Body of pancreas (tissue), 4 donors: ENCODE measurements at regions not wholly inside any gene's neighbourhood (a gene's known extent, or its start where the extent isn't known, plus 50 kb on each side); places are given as distances from the start of the nearest gene placed in this dataset.

Experiments used
- ATAC-seq: fragments of 150-250 bp; one replicate; pipeline ENCODE4 v1.9.1; 2016
- DNase-seq, 4 donors: peaks; one replicate each; pipeline ENCODE4 v3.0.0-alpha.2; 2019
- H3K27ac ChIP-seq, 4 donors: fragments of 200-600 bp; sonication (generic); 1 replicate in 3 of 4; 2 replicates in 1 of 4; pipeline versions ENCODE4 v1.5.1 to v1.6.1; 2016 to 2019; ENCODE audit warnings: mild to moderate bottlenecking in 1 of 4, mixed read lengths in 1 of 4, moderate library complexity in 1 of 4
- H3K27me3 ChIP-seq, 2 donors: fragments of 200-600 bp; sonication (generic); one replicate each; pipeline ENCODE4 v1.6.0; 2016; ENCODE audit warnings: mild to moderate bottlenecking in 1 of 2
- H3K36me3 ChIP-seq, 2 donors: fragments of 200-600 bp; sonication (generic); replicated peaks in 1 of 2; 2 replicates each; pipeline ENCODE4 v1.5.1; 2016; ENCODE audit warnings: low read depth in 2 of 2; ENCODE audit not compliant: insufficient read depth in 1 of 2
- H3K4me1 ChIP-seq: fragments of 200-600 bp; sonication (generic); one replicate; pipeline ENCODE4 v1.6.0; 2016
- H3K4me3 ChIP-seq, 2 donors: fragments of 200-600 bp; sonication (generic); 1 replicate in 1 of 2; 2 replicates in 1 of 2; pipeline ENCODE4 v1.5.1; 2016 to 2019
- H3K9me3 ChIP-seq, 3 donors: fragments of 200-600 bp; sonication (generic); 1 replicate in 2 of 3; 2 replicates in 1 of 3; pipeline ENCODE4 v1.5.1; 2016
- POLR2A ChIP-seq, 3 donors: fragments of 450-650 bp; IDR thresholded peaks; one replicate each; pipeline ENCODE4 v1.6.1; 2016; ENCODE audit warnings: antibody characterized with exemption in 3 of 3, mild to moderate bottlenecking in 2 of 3
- WGBS, 2 donors: methylation state at CpG; one replicate each; pipeline ENCODE4 v1.1.5; 2017; 5-methylcytosine and 5-hydroxymethylcytosine counted together
- intact Hi-C: fragments of 100-400 bp; cut with DNase I; formaldehyde crosslinking; loops from one replicate; pipeline ENCODE4 v1.15.1; 2023
- TF ChIP-seq, protein P1 (sequence below), 7 experiments: fragments of 450-650 bp in 4 of 7; fragments of 200-600 bp in 3 of 7; sonication (generic) in 3 of 7; IDR thresholded peaks; one replicate each; pipeline ENCODE4 v1.5.1; 2016 to 2019; ENCODE audit warnings: antibody characterized with exemption in 7 of 7

DNA sequence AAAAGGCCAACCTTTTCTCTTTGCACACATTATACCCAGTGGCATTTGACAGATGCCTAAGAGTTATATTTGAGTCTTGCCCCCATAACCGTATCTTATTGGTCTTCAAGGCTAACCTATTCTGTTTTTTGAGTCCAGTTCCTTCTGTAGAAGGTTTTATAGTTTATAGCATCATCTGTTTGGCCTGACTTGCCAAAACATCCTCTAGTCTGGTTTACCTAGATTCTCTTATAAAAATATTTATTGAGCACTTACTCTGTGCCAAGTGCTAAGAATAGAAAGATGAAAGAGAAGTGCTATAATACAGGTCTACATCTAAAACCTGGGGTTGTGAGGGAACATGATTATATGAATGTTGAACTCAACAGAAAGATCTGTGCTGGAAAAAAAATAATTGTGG is 55.9 kb upstream of the PIP4K2A start:
- no peak for TF ChIP-seq POLR2A (IDR thresholded peaks at IDR 0.05)
- TF ChIP-seq, protein P1, sequence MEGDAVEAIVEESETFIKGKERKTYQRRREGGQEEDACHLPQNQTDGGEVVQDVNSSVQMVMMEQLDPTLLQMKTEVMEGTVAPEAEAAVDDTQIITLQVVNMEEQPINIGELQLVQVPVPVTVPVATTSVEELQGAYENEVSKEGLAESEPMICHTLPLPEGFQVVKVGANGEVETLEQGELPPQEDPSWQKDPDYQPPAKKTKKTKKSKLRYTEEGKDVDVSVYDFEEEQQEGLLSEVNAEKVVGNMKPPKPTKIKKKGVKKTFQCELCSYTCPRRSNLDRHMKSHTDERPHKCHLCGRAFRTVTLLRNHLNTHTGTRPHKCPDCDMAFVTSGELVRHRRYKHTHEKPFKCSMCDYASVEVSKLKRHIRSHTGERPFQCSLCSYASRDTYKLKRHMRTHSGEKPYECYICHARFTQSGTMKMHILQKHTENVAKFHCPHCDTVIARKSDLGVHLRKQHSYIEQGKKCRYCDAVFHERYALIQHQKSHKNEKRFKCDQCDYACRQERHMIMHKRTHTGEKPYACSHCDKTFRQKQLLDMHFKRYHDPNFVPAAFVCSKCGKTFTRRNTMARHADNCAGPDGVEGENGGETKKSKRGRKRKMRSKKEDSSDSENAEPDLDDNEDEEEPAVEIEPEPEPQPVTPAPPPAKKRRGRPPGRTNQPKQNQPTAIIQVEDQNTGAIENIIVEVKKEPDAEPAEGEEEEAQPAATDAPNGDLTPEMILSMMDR (IDR thresholded peaks at IDR 0.05) = no peak
- Histone ChIP-seq H3K4me1 (peaks cover 17% of the 10 kb centered on the region), H3K36me3 (no peaks in the 10 kb centered on the region), H3K4me3 (no peak overlapping the region), H3K27me3 (no peaks in the 10 kb centered on the region), H3K9me3 (no peaks in the 10 kb centered on the region), H3K27ac (no peak overlapping the region)
- intact Hi-C loops = no loop called here
- DNase-seq = no peak
- no peak for ATAC-seq
- WGBS, 2 donors = 79 to 82% methylated on average over 1 of the region's 1 CpG

DNA sequence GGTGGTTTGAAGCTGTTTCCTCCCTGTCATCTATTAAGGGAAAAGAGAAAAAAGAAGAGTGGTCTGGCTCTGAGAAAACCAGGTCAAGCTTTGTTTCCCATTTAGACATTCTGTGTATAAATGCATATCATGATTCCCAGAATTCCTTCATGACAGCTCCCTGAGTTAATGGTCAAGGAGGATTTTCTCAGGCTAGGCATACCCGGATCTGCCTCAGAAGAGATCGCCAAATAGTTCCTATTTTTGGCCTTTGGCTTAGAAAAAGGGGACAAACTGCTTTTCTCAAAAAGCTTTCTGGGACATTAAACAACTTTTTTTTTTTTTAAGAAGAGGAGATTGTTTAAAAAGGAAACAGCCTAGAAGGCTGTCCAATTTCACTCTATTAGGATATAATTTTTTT is 53.5 kb upstream of the PIP4K2A start:
- intact Hi-C loops = no loop called here
- DNase-seq = no peak
- Histone ChIP-seq H3K27ac (no peak overlapping the region), H3K4me1 (peaks cover 17% of the 10 kb centered on the region), H3K4me3 (no peak overlapping the region), H3K9me3 (no peaks in the 10 kb centered on the region), H3K27me3 (no peaks in the 10 kb centered on the region), H3K36me3 (no peaks in the 10 kb centered on the region)
- 58 to 72% methylated on average over 2 of the region's 2 CpGs for WGBS, 2 donors
- TF ChIP-seq POLR2A (IDR thresholded peaks at IDR 0.05) = no peak
- TF ChIP-seq, protein P1 (IDR thresholded peaks at IDR 0.05) = no peak
- ATAC-seq = no peak

DNA sequence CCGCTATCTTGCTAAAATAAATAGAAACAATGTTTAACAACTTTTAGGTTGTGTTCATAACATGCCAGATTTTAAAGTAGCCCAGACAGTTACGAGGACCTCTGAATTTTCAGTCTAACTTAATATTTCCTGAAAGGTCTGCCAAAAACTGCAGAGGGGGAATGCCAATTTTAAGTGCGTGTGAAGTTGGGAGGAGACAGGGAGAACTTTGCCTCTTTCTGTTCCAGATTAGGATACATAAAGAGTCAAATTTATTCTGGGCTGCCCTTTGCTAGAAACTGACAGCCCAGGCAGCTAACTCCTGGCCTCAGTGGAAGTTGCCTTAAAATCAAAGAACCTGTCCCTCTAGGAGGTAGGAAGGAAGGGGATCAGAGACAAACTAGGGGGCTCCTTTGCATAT is 52.3 kb upstream of the PIP4K2A start:
- 33 to 39% methylated on average over 3 of the region's 3 CpGs for WGBS, 2 donors
- H3K4me1 ChIP-seq = peaks cover 17% of the 10 kb centered on the region
- no peak overlapping the region for H3K4me3 ChIP-seq
- ATAC-seq = no peak
- intact Hi-C loops = no loop called here
- DNase-seq = no peak
- TF ChIP-seq, protein P1 (IDR thresholded peaks at IDR 0.05) = no peak
- no peak for TF ChIP-seq POLR2A (IDR thresholded peaks at IDR 0.05)
- H3K27ac ChIP-seq = peak overlapping the region in 3 of 4 donors; percentile 8 to 39 (median 13)
- H3K9me3 ChIP-seq = no peaks in the 10 kb centered on the region
- H3K36me3 ChIP-seq = no peaks in the 10 kb centered on the region
- no peaks in the 10 kb centered on the region for H3K27me3 ChIP-seq

- H3K27ac ChIP-seq = peak overlapping the region in 1 of 4 donors; percentile 39
- TF ChIP-seq, protein P1 (IDR thresholded peaks at IDR 0.05) = no peak
- no peak for TF ChIP-seq POLR2A (IDR thresholded peaks at IDR 0.05)
These were observed 51.5 kb upstream of the PIP4K2A start for GRCh38 chr10:22765660-22766547.

GRCh38 chr10:22764639-22765038 is 50.3 kb upstream of the PIP4K2A start:
- ATAC-seq (no peak), DNase-seq (no peak)
- intact Hi-C loops = no loop called here
- no peak overlapping the region for H3K27ac ChIP-seq
- H3K9me3 ChIP-seq = no peaks in the 10 kb centered on the region
- TF ChIP-seq, protein P1 (IDR thresholded peaks at IDR 0.05) = no peak
- no peak for TF ChIP-seq POLR2A (IDR thresholded peaks at IDR 0.05)
- 81 to 91% methylated on average over 2 of the region's 2 CpGs for WGBS, 2 donors
- H3K27me3 ChIP-seq = no peaks in the 10 kb centered on the region
- no peak overlapping the region for H3K4me3 ChIP-seq
- no peaks in the 10 kb centered on the region for H3K36me3 ChIP-seq
- H3K4me1 ChIP-seq = peaks cover 17% of the 10 kb centered on the region

More at GRCh38 chr10:22765660-22766547, 51.5 kb upstream of the PIP4K2A start:
- intact Hi-C loops = no loop called here
- ATAC-seq = no peak
- Histone ChIP-seq H3K4me3 (no peak overlapping the region), H3K27me3 (no peaks in the 10 kb centered on the region), H3K4me1 (peaks cover 17% of the 10 kb centered on the region), H3K9me3 (no peaks in the 10 kb centered on the region), H3K36me3 (no peaks in the 10 kb centered on the region)
- DNase-seq = no peak
- 90% methylated on average over 6 of the region's 6 CpGs for WGBS, 2 donors
